ENCODE measurements at regions not wholly inside any gene's neighbourhood (a gene's known extent, or its start where the extent isn't known, plus 50 kb on each side); places are given as distances from the start of the nearest gene placed in this dataset.

- TF ChIP-seq EZH2 (IDR thresholded peaks at IDR 0.05; ENCODE audit: borderline replicate concordance, low read depth, low read length, poor library complexity, severe bottlenecking) = no peak
- no peak for TF ChIP-seq CTCF (conservative IDR thresholded peaks at IDR 0.05; ENCODE audit: low read depth, low read length)
- Histone ChIP-seq H3K9me3 (ENCODE audit: low read depth, low read length, poor library complexity, severe bottlenecking) (no peaks in the 10 kb centered on the region), H3K27ac (ENCODE audit: low read depth, low read length, poor library complexity, severe bottlenecking) (no peak overlapping the region), H3K27me3 (replicated peaks; ENCODE audit: insufficient read depth, low read depth, low read length, poor library complexity) (no peaks in the 10 kb centered on the region), H3K4me1 (ENCODE audit: insufficient read depth, low read length, poor library complexity, severe bottlenecking) (no peaks in the 10 kb centered on the region), H3K36me3 (ENCODE audit: insufficient read depth, low read length, poor library complexity, severe bottlenecking) (no peaks in the 10 kb centered on the region), H3K4me3 (ENCODE audit: low read depth, low read length, poor library complexity, severe bottlenecking) (no peak overlapping the region)
- ChIA-PET POLR2A (ENCODE audit: low non-redundant PET) (no interaction called here), CTCF (no interaction called here)
- DNase-seq (ENCODE audit: low spot score) = no peak
- intact Hi-C loops (cut with micrococcal nuclease; ENCODE audit: unreplicated experiment) = no loop called here
- BruUV-seq (replicated peaks) = no TSS peak
Observed at GRCh38 chr13:58202099-58202498, 570.6 kb downstream of the PCDH17 start.

- DNase-seq (ENCODE audit: low spot score) = no peak
- CTCF ChIA-PET = no interaction called here
- Histone ChIP-seq H3K27ac (ENCODE audit: low read depth, low read length, poor library complexity, severe bottlenecking) (no peak overlapping the region), H3K4me3 (ENCODE audit: low read depth, low read length, poor library complexity, severe bottlenecking) (no peak overlapping the region), H3K27me3 (replicated peaks; ENCODE audit: insufficient read depth, low read depth, low read length, poor library complexity) (no peaks in the 10 kb centered on the region), H3K4me1 (ENCODE audit: insufficient read depth, low read length, poor library complexity, severe bottlenecking) (no peaks in the 10 kb centered on the region), H3K36me3 (ENCODE audit: insufficient read depth, low read length, poor library complexity, severe bottlenecking) (no peaks in the 10 kb centered on the region), H3K9me3 (ENCODE audit: low read depth, low read length, poor library complexity, severe bottlenecking) (no peaks in the 10 kb centered on the region)
- BruUV-seq (replicated peaks) = no TSS peak
- POLR2A ChIA-PET (ENCODE audit: low non-redundant PET) = no interaction called here
- TF ChIP-seq CTCF (conservative IDR thresholded peaks at IDR 0.05; ENCODE audit: low read depth, low read length) (no peak), EZH2 (IDR thresholded peaks at IDR 0.05; ENCODE audit: borderline replicate concordance, low read depth, low read length, poor library complexity, severe bottlenecking) (no peak)
- intact Hi-C loops (cut with micrococcal nuclease; ENCODE audit: unreplicated experiment) = no loop called here
Observed at GRCh38 chr13:58207501-58207900, 576.0 kb downstream of the PCDH17 start.

GRCh38 chr13:58235454-58235853 is 603.9 kb downstream of the PCDH17 start:
- TF ChIP-seq CTCF (conservative IDR thresholded peaks at IDR 0.05; ENCODE audit: low read depth, low read length) (no peak), EZH2 (IDR thresholded peaks at IDR 0.05; ENCODE audit: borderline replicate concordance, low read depth, low read length, poor library complexity, severe bottlenecking) (no peak)
- ChIA-PET CTCF (no interaction called here), POLR2A (ENCODE audit: low non-redundant PET) (no interaction called here)
- no peaks in the 10 kb centered on the region for H3K4me1 ChIP-seq (ENCODE audit: insufficient read depth, low read length, poor library complexity, severe bottlenecking)
- H3K27ac ChIP-seq (ENCODE audit: low read depth, low read length, poor library complexity, severe bottlenecking) = no peak overlapping the region
- no TSS peak for BruUV-seq (replicated peaks)
- no peaks in the 10 kb centered on the region for H3K36me3 ChIP-seq (ENCODE audit: insufficient read depth, low read length, poor library complexity, severe bottlenecking)
- intact Hi-C loops (cut with micrococcal nuclease; ENCODE audit: unreplicated experiment) = no loop called here
- H3K4me3 ChIP-seq (ENCODE audit: low read depth, low read length, poor library complexity, severe bottlenecking) = no peak overlapping the region
- no peaks in the 10 kb centered on the region for H3K27me3 ChIP-seq (replicated peaks; ENCODE audit: insufficient read depth, low read depth, low read length, poor library complexity)
- no peak for DNase-seq (ENCODE audit: low spot score)
- H3K9me3 ChIP-seq (ENCODE audit: low read depth, low read length, poor library complexity, severe bottlenecking) = no peaks in the 10 kb centered on the region

Measured in A673 (cell line).